Uterus (tissue), 2 donors: ENCODE measurements at regions not wholly inside any gene's neighbourhood (a gene's known extent, or its start where the extent isn't known, plus 50 kb on each side); places are given as distances from the start of the nearest gene placed in this dataset.

Experiments
- POLR2A ChIP-seq, 2 donors: fragments of 450-650 bp; IDR thresholded peaks; one replicate each; pipeline ENCODE4 v1.6.1; 2016; ENCODE audit warnings: antibody characterized with exemption in 2 of 2, mild to moderate bottlenecking in 1 of 2, moderate library complexity in 1 of 2
- TF ChIP-seq, protein P1 (sequence below), 4 experiments: fragments of 200-600 bp in 2 of 4; fragments of 450-650 bp in 2 of 4; sonication (generic) in 2 of 4; IDR thresholded peaks; one replicate each; pipeline ENCODE4 v1.5.1; 2016 to 2019; ENCODE audit warnings: antibody characterized with exemption in 4 of 4, mild to moderate bottlenecking in 2 of 4, moderate library complexity in 1 of 4

DNA sequence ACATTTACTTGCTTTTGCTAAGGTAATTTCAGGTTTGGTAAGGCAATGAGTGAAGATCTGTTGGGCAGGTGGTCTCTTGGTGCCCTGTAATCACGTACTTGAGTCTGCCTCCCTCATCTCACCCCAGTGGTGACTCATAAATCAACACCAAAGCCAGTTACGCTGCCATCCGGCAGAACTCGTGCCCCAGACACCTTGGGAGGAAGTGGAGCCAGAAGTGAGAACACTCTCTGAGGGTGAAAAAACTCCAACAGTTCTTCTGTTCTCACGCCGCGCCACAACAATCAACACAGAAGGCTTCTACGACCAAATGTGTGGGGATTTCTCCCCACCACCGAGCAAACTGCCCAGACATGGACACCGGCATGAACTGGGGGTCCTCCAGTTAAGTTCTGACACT lies 206.2 kb downstream of the ARL4C start:
- TF ChIP-seq, protein P1, sequence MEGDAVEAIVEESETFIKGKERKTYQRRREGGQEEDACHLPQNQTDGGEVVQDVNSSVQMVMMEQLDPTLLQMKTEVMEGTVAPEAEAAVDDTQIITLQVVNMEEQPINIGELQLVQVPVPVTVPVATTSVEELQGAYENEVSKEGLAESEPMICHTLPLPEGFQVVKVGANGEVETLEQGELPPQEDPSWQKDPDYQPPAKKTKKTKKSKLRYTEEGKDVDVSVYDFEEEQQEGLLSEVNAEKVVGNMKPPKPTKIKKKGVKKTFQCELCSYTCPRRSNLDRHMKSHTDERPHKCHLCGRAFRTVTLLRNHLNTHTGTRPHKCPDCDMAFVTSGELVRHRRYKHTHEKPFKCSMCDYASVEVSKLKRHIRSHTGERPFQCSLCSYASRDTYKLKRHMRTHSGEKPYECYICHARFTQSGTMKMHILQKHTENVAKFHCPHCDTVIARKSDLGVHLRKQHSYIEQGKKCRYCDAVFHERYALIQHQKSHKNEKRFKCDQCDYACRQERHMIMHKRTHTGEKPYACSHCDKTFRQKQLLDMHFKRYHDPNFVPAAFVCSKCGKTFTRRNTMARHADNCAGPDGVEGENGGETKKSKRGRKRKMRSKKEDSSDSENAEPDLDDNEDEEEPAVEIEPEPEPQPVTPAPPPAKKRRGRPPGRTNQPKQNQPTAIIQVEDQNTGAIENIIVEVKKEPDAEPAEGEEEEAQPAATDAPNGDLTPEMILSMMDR (IDR thresholded peaks at IDR 0.05): no peak
- TF ChIP-seq POLR2A (IDR thresholded peaks at IDR 0.05): no peak
